Breast epithelium (tissue), 4 donors: ENCODE measurements at regions not wholly inside any gene's neighbourhood (a gene's known extent, or its start where the extent isn't known, plus 50 kb on each side); places are given as distances from the start of the nearest gene placed in this dataset.

Source experiments
- DNase-seq, 2 donors: peaks; one replicate each; pipeline ENCODE4 v3.0.0-alpha.2; 2019; ENCODE audit warnings: low spot score in 2 of 2
- H3K27ac ChIP-seq, 2 donors: fragments of 200-600 bp; sonication (generic) in 1 of 2; one replicate each; pipeline ENCODE4 v1.5.1; 2016 to 2019; ENCODE audit warnings: mild to moderate bottlenecking in 1 of 2
- H3K27me3 ChIP-seq, 2 donors: fragments of 200-600 bp; sonication (generic) in 1 of 2; one replicate each; pipeline versions ENCODE4 v1.5.1 to v1.6.0; 2017 to 2019; ENCODE audit warnings: control low read depth in 1 of 2, mild to moderate bottlenecking in 1 of 2
- H3K36me3 ChIP-seq: fragments of 200-600 bp; one replicate; pipeline ENCODE4 v1.5.1; 2019
- H3K4me1 ChIP-seq, 2 donors: fragments of 200-600 bp; sonication (generic); one replicate each; pipeline ENCODE4 v1.5.1; 2016 to 2019; ENCODE audit warnings: control low read depth in 1 of 2
- H3K4me3 ChIP-seq, 3 donors: fragments of 200-600 bp; sonication (generic); 1 replicate in 2 of 3; 2 replicates in 1 of 3; pipeline ENCODE4 v1.5.1; 2016 to 2019; ENCODE audit warnings: mild to moderate bottlenecking in 3 of 3, moderate library complexity in 2 of 3
- H3K9me3 ChIP-seq, 2 donors: fragments of 200-600 bp; sonication (generic) in 1 of 2; one replicate each; pipeline ENCODE4 v1.5.1; 2016 to 2019; ENCODE audit warnings: control low read depth in 1 of 2
- POLR2A ChIP-seq: fragments of 450-650 bp; IDR thresholded peaks from one replicate; pipeline ENCODE4 v1.6.1; 2016; ENCODE audit warnings: antibody characterized with exemption, mild to moderate bottlenecking, moderate library complexity
- POLR2AphosphoS5 ChIP-seq, 3 donors: sonication (generic); formaldehyde crosslinking; IDR thresholded peaks; one replicate each; pipeline ENCODE4 v1.6.1; 2017; ENCODE audit warnings: antibody characterized with exemption in 3 of 3
- intact Hi-C: fragments of 100-400 bp; cut with DNase I; formaldehyde crosslinking; loops from one replicate; pipeline ENCODE4 v1.15.1; 2023; ENCODE audit warnings: low total_unique reads
- TF ChIP-seq, protein P1 (sequence below), 3 donors: fragments of 450-650 bp; IDR thresholded peaks; one replicate each; pipeline ENCODE4 v1.5.1; 2016 to 2017; ENCODE audit warnings: antibody characterized with exemption in 3 of 3, mild to moderate bottlenecking in 3 of 3, moderate library complexity in 3 of 3

GRCh38 chr15:39108021-39108420 lies 472.9 kb upstream of the THBS1 start:
- intact Hi-C loops = no loop called here
- Histone ChIP-seq H3K27me3 (no peaks in the 10 kb centered on the region), H3K9me3 (no peaks in the 10 kb centered on the region), H3K4me3 (no peak overlapping the region), H3K27ac (no peak overlapping the region), H3K36me3 (no peaks in the 10 kb centered on the region), H3K4me1 (no peaks in the 10 kb centered on the region)
- TF ChIP-seq, protein P1, sequence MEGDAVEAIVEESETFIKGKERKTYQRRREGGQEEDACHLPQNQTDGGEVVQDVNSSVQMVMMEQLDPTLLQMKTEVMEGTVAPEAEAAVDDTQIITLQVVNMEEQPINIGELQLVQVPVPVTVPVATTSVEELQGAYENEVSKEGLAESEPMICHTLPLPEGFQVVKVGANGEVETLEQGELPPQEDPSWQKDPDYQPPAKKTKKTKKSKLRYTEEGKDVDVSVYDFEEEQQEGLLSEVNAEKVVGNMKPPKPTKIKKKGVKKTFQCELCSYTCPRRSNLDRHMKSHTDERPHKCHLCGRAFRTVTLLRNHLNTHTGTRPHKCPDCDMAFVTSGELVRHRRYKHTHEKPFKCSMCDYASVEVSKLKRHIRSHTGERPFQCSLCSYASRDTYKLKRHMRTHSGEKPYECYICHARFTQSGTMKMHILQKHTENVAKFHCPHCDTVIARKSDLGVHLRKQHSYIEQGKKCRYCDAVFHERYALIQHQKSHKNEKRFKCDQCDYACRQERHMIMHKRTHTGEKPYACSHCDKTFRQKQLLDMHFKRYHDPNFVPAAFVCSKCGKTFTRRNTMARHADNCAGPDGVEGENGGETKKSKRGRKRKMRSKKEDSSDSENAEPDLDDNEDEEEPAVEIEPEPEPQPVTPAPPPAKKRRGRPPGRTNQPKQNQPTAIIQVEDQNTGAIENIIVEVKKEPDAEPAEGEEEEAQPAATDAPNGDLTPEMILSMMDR (IDR thresholded peaks at IDR 0.05) = no peak
- DNase-seq = no peak

DNA sequence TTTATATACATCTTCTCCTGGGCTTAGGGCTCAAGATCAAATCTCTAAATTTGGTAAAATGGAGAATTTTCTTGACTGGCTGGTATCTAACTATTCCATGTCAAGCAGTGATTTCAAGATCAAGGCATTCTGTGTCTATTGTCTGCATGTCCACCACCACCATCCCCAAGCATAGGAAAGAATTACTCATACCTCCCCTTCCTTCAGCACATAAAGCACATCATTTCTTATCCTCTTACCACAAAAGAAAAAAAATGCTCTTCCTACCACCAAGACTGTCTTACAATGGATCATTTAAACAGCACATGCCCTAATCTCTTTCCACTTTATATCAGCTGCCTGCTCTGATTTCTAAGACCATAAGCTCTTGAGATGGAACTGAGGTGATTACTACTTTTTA lies 470.5 kb upstream of the THBS1 start:
- TF ChIP-seq POLR2AphosphoS5 (IDR thresholded peaks at IDR 0.05) (no peak), POLR2A (no peak)
- TF ChIP-seq, protein P1 (IDR thresholded peaks at IDR 0.05) = no peak
- Histone ChIP-seq H3K27ac (no peak overlapping the region), H3K4me3 (no peak overlapping the region), H3K27me3 (no peaks in the 10 kb centered on the region), H3K4me1 (no peaks in the 10 kb centered on the region), H3K36me3 (no peaks in the 10 kb centered on the region), H3K9me3 (peaks cover 0 to 2% of the 10 kb centered on the region in 2 donors)
- intact Hi-C loops = no loop called here
- no peak for DNase-seq

GRCh38 chr15:39110746-39111145 lies 470.1 kb upstream of the THBS1 start:
- TF ChIP-seq POLR2AphosphoS5 (IDR thresholded peaks at IDR 0.05) = no peak
- TF ChIP-seq POLR2A = no peak
- TF ChIP-seq, protein P1 (IDR thresholded peaks at IDR 0.05) = no peak
- intact Hi-C loops = no loop called here
- no peak overlapping the region for H3K27ac ChIP-seq
- no peaks in the 10 kb centered on the region for H3K36me3 ChIP-seq
- H3K9me3 ChIP-seq = peaks cover under 1 to 6% of the 10 kb centered on the region in 2 donors
- H3K4me3 ChIP-seq = no peak overlapping the region
- H3K4me1 ChIP-seq = no peaks in the 10 kb centered on the region
- DNase-seq = no peak
- H3K27me3 ChIP-seq = no peaks in the 10 kb centered on the region

- Histone ChIP-seq H3K27ac (no peak overlapping the region), H3K36me3 (no peaks in the 10 kb centered on the region), H3K4me3 (no peak overlapping the region), H3K4me1 (no peaks in the 10 kb centered on the region), H3K9me3 (peaks cover 6 to 19% of the 10 kb centered on the region in 2 donors), H3K27me3 (no peaks in the 10 kb centered on the region)
- intact Hi-C loops = no loop called here
- no peak for DNase-seq
- TF ChIP-seq, protein P1 (IDR thresholded peaks at IDR 0.05) = no peak
- TF ChIP-seq POLR2A (no peak), POLR2AphosphoS5 (IDR thresholded peaks at IDR 0.05) (no peak)
Measured at GRCh38 chr15:39113741-39114140, 467.1 kb upstream of the THBS1 start.

GRCh38 chr15:39114690-39115378 lies 466.0 kb upstream of the THBS1 start:
- Histone ChIP-seq H3K36me3 (no peaks in the 10 kb centered on the region), H3K4me1 (no peaks in the 10 kb centered on the region), H3K27me3 (no peaks in the 10 kb centered on the region), H3K27ac (no peak overlapping the region), H3K9me3 (peaks cover 6 to 19% of the 10 kb centered on the region in 2 donors), H3K4me3 (no peak overlapping the region)
- intact Hi-C loops = no loop called here
- no peak for DNase-seq
- TF ChIP-seq POLR2AphosphoS5 (IDR thresholded peaks at IDR 0.05) (no peak), POLR2A (no peak)
- TF ChIP-seq, protein P1 (IDR thresholded peaks at IDR 0.05) = no peak
